T-cell (primary cell): ENCODE measurements at regions not wholly inside any gene's neighbourhood (a gene's known extent, or its start where the extent isn't known, plus 50 kb on each side); places are given as distances from the start of the nearest gene placed in this dataset.

Source experiments
- ATAC-seq, 4 experiments: fragments of 200-7000 bp in 3 of 4; fragments of 150-1000 bp in 1 of 4; cut with Tn5 transposase; replicated peaks in 1 of 4; 1 replicate in 3 of 4; 2 replicates in 1 of 4; pipeline ENCODE4 v1.10.0; 2021; ENCODE audit warnings: moderate library complexity in 3 of 4, mild to moderate bottlenecking in 2 of 4, moderate number of reproducible peaks in 1 of 4
- CTCF ChIA-PET, 2 donors: fragments of 300-600 bp; sonication (Branson Sonifier 250); formaldehyde crosslinking; loops; one replicate each; lab custom pipeline; 2022; ENCODE audit warnings: antibody characterized with exemption in 2 of 2; lab: Charles Lee
- POLR2A ChIA-PET, 2 donors: fragments of 300-600 bp; sonication (Branson Sonifier 250); formaldehyde crosslinking; loops; one replicate each; lab custom pipeline; 2022; ENCODE audit warnings: antibody characterized with exemption in 2 of 2; lab: Charles Lee
- DNase-seq, 35 experiments: peaks; one replicate each; pipeline versions ENCODE4 v3.0.0 to v3.0.0-alpha.2; 2013 to 2023
- H3K27ac ChIP-seq: one replicate; pipeline ENCODE4 v1.5.1; 2013; ENCODE audit warnings: low read length
- H3K27me3 ChIP-seq, 2 experiments: replicated peaks in 1 of 2; 1 replicate in 1 of 2; 2 replicates in 1 of 2; pipeline versions ENCODE4 v1.6.1 to v1.7.0; 2013; ENCODE audit warnings: low read length in 1 of 2, mixed read lengths in 1 of 2; ENCODE audit not compliant: control insufficient read depth in 2 of 2, insufficient read depth in 2 of 2; ENCODE audit errors: extremely low read depth in 1 of 2
- H3K36me3 ChIP-seq, 2 donors: 1 replicate in 1 of 2; 2 replicates in 1 of 2; pipeline versions ENCODE4 v1.6.1 to v1.7.0; 2013; ENCODE audit warnings: low read length in 1 of 2; ENCODE audit not compliant: control insufficient read depth in 2 of 2, insufficient read depth in 1 of 2; ENCODE audit errors: extremely low read depth in 1 of 2
- H3K4me1 ChIP-seq, 2 experiments: 1 replicate in 1 of 2; 2 replicates in 1 of 2; pipeline versions ENCODE4 v1.6.1 to v1.7.0; 2013; ENCODE audit warnings: low read length in 2 of 2, mixed read lengths in 1 of 2; ENCODE audit not compliant: insufficient read depth in 2 of 2, control insufficient read depth in 1 of 2; ENCODE audit errors: extremely low read depth in 1 of 2
- H3K4me3 ChIP-seq, 2 donors: 1 replicate in 1 of 2; 2 replicates in 1 of 2; pipeline versions ENCODE4 v1.5.1 to v1.7.0; 2013; ENCODE audit warnings: mild to moderate bottlenecking in 2 of 2, low read length in 1 of 2, moderate library complexity in 1 of 2; ENCODE audit not compliant: control insufficient read depth in 1 of 2; ENCODE audit errors: extremely low read depth in 1 of 2
- H3K9me3 ChIP-seq: 2 replicates; pipeline ENCODE4 v1.7.0; 2013
- H3K27ac Mint-ChIP-seq, 2 donors: one replicate each; pipeline ENCODE4 v1.8.0; 2020 to 2021; ENCODE audit warnings: mild to moderate bottlenecking in 2 of 2, mixed read lengths in 2 of 2
- H3K27me3 Mint-ChIP-seq, 2 donors: one replicate each; pipeline ENCODE4 v1.8.0; 2021 to 2022; ENCODE audit warnings: mixed read lengths in 2 of 2
- H3K36me3 Mint-ChIP-seq: one replicate; pipeline ENCODE4 v1.8.0; 2021; ENCODE audit warnings: mixed read lengths
- H3K4me1 Mint-ChIP-seq, 3 donors: one replicate each; pipeline ENCODE4 v1.8.0; 2020 to 2022; ENCODE audit warnings: mixed read lengths in 3 of 3, mild to moderate bottlenecking in 1 of 3
- H3K4me3 Mint-ChIP-seq, 3 donors: one replicate each; pipeline ENCODE4 v1.8.0; 2020 to 2022; ENCODE audit warnings: mild to moderate bottlenecking in 3 of 3, mixed read lengths in 3 of 3, moderate library complexity in 3 of 3
- H3K9me3 Mint-ChIP-seq, 3 donors: one replicate each; pipeline ENCODE4 v1.8.0; 2020 to 2022; ENCODE audit warnings: mixed read lengths in 3 of 3
- WGBS: methylation state at CpG from one replicate; pipeline ENCODE4 v1.1.5; 2013; ENCODE audit warnings: missing lambda C conversion rate; ENCODE audit not compliant: insufficient coverage; 5-methylcytosine and 5-hydroxymethylcytosine counted together

DNA sequence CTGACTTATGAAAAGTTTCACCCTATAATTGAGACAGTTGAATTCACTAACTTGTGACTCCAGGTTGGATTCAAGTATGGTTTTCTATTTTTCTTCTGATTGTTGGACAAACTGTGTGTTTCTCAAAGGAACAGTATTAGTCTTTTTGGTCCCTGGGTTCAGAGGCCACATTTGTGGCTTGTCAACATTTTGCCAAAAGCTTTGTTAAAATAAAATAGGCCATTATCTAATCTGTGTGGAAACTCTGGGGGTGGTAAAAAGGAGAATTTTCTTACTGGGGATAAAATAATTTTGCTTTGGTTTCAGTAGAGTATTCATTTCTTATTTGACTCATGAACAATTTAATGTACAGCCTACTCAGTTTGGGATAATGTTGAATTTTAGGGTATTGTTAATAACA lies 166.3 kb downstream of the TMEM167A start:
- ChIA-PET CTCF (no interaction called here), POLR2A (no interaction called here)
- Histone ChIP-seq H3K4me3 (no peak overlapping the region), H3K9me3 (no peaks in the 10 kb centered on the region), H3K27me3 (peaks cover 0 to 5% of the 10 kb centered on the region in 2 experiments), H3K27ac (no peak overlapping the region), H3K4me1 (peaks cover 0 to 4% of the 10 kb centered on the region in 2 experiments), H3K36me3 (no peaks in the 10 kb centered on the region)
- H3K4me1 Mint-ChIP-seq, result no peaks in the 10 kb centered on the region
- peaks cover 10% of the 10 kb centered on the region in 3 donors for H3K9me3 Mint-ChIP-seq
- H3K4me3 Mint-ChIP-seq, result no peak overlapping the region
- H3K36me3 Mint-ChIP-seq, result no peaks in the 10 kb centered on the region
- ATAC-seq (no peak), DNase-seq (no peak)
- peaks cover 12% of the 10 kb centered on the region in 2 donors for H3K27me3 Mint-ChIP-seq
- H3K27ac Mint-ChIP-seq, result no peak overlapping the region

- no peak overlapping the region for H3K27ac Mint-ChIP-seq
- H3K4me1 ChIP-seq, result peaks cover 0 to 4% of the 10 kb centered on the region in 2 experiments
- no peaks in the 10 kb centered on the region for H3K36me3 ChIP-seq
- H3K27me3 ChIP-seq, result peaks cover 0 to 5% of the 10 kb centered on the region in 2 experiments
- no peaks in the 10 kb centered on the region for H3K9me3 ChIP-seq
- H3K36me3 Mint-ChIP-seq, result no peaks in the 10 kb centered on the region
- no peaks in the 10 kb centered on the region for H3K4me1 Mint-ChIP-seq
- peaks cover 6% of the 10 kb centered on the region in 3 donors for H3K9me3 Mint-ChIP-seq
- H3K4me3 ChIP-seq, result no peak overlapping the region
- H3K27me3 Mint-ChIP-seq, result peaks cover 12% of the 10 kb centered on the region in 2 donors
- ChIA-PET CTCF (no interaction called here), POLR2A (no interaction called here)
- no peak for ATAC-seq
- no peak overlapping the region for H3K4me3 Mint-ChIP-seq
- no CpG with 5 or more reads among the region's 2 CpGs for WGBS
- DNase-seq, result no peak
- H3K27ac ChIP-seq, result no peak overlapping the region
Measured at GRCh38 chr5:82910491-82910890, 166.7 kb downstream of the TMEM167A start.

- Histone ChIP-seq H3K9me3 (no peaks in the 10 kb centered on the region), H3K36me3 (no peaks in the 10 kb centered on the region), H3K27ac (no peak overlapping the region), H3K27me3 (peaks cover 0 to 5% of the 10 kb centered on the region in 2 experiments), H3K4me3 (no peak overlapping the region), H3K4me1 (peaks cover 0 to 4% of the 10 kb centered on the region in 2 experiments)
- Mint-ChIP-seq H3K4me1 (no peaks in the 10 kb centered on the region), H3K9me3 (no peaks in the 10 kb centered on the region), H3K27ac (no peak overlapping the region), H3K4me3 (no peak overlapping the region), H3K36me3 (no peaks in the 10 kb centered on the region), H3K27me3 (peaks cover 12% of the 10 kb centered on the region in 2 donors)
- DNase-seq, result no peak
- 31% methylated on average over 5 of the region's 7 CpGs for WGBS
- ChIA-PET CTCF (no interaction called here), POLR2A (no interaction called here)
- ATAC-seq, result no peak
Measured at GRCh38 chr5:82909771-82910170, 167.4 kb downstream of the TMEM167A start.

DNA sequence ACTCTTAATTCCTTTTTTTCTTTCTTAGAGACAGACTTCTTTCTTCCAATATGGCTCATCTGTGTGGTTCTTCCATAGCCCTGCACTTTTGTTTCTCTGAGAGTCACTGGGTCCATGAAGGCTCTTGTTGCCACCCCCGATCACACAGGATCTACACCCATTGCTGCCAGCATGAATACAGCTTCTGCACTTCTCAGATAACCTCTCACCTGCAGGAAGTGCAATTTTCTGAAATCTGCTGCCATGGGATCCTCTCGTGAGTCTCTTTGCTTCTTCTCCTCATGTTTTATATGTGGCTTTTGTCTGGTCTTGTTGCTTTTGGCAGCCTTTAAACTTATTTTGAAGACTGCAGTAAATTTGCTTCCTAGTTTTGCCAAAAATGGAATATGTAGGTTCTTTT lies 171.2 kb downstream of the TMEM167A start:
- Mint-ChIP-seq H3K9me3 (peaks cover 6 to 25% (median 10%) of the 10 kb centered on the region in 3 donors), H3K27ac (no peak overlapping the region), H3K4me1 (no peaks in the 10 kb centered on the region), H3K27me3 (peaks cover 0 to 6% of the 10 kb centered on the region in 2 donors), H3K4me3 (no peak overlapping the region), H3K36me3 (no peaks in the 10 kb centered on the region)
- H3K27ac ChIP-seq, result no peak overlapping the region
- H3K27me3 ChIP-seq, result no peaks in the 10 kb centered on the region
- H3K9me3 ChIP-seq, result no peaks in the 10 kb centered on the region
- 20% methylated on average over 1 of the region's 2 CpGs for WGBS
- ChIA-PET POLR2A (no interaction called here), CTCF (no interaction called here)
- no peak overlapping the region for H3K4me3 ChIP-seq
- no peak for ATAC-seq
- no peaks in the 10 kb centered on the region for H3K4me1 ChIP-seq
- no peak for DNase-seq
- no peaks in the 10 kb centered on the region for H3K36me3 ChIP-seq

DNA sequence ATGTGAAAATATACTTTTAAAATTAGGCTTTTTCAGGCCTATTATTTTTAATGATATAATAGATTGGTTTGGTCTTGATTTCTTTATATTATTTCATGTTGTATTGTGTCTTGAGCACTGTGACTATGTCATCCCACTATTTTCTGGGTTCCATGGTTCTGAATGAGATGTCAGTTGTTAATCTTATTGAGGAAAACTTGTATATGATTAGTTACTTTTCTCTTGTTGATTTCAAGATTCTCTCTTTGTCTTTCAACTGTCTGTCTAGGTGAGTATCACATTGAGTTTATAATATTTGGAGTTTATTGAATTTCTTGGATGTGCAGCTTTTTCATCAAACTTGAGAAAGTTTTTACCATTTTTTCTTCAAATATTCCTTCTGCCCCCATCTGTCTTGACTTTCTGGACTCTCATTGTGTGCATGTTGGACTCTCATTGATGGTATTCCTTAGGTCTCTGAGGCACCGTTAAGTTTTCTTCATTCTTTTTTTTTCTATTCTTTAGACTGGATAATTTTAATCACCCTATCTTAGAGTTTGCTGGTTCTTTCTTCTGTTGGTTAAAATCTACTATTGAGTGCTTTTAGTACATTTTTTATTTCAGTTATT lies 175.8 kb downstream of the TMEM167A start:
- no peaks in the 10 kb centered on the region for H3K36me3 Mint-ChIP-seq
- no peak overlapping the region for H3K27ac Mint-ChIP-seq
- WGBS, result no CpG with 5 or more reads among the region's 1 CpG
- POLR2A ChIA-PET, result no interaction called here
- Histone ChIP-seq H3K9me3 (peaks cover 3% of the 10 kb centered on the region), H3K4me1 (no peaks in the 10 kb centered on the region), H3K36me3 (no peaks in the 10 kb centered on the region), H3K27ac (no peak overlapping the region), H3K27me3 (no peaks in the 10 kb centered on the region), H3K4me3 (no peak overlapping the region)
- DNase-seq (no peak), ATAC-seq (no peak)
- CTCF ChIA-PET, result no interaction called here
- H3K4me3 Mint-ChIP-seq, result no peak overlapping the region
- no peaks in the 10 kb centered on the region for H3K4me1 Mint-ChIP-seq
- H3K9me3 Mint-ChIP-seq, result peaks cover 10 to 37% (median 14%) of the 10 kb centered on the region in 3 donors
- no peaks in the 10 kb centered on the region for H3K27me3 Mint-ChIP-seq

GRCh38 chr5:82894716-82895115 lies 182.5 kb downstream of the TMEM167A start:
- ChIA-PET CTCF (no interaction called here), POLR2A (interaction anchor here in 1 of 2 donors (0.7 kb wide), 1 partner anchor 659 kb away, joined by 3 read pairs; no protein-coding TSS in a partner anchor)
- H3K27me3 Mint-ChIP-seq, result no peaks in the 10 kb centered on the region
- DNase-seq (no peak), ATAC-seq (no peak)
- H3K9me3 Mint-ChIP-seq, result peaks cover 2 to 6% (median 4%) of the 10 kb centered on the region in 3 donors
- no peaks in the 10 kb centered on the region for H3K36me3 Mint-ChIP-seq
- no peak overlapping the region for H3K27ac Mint-ChIP-seq
- H3K4me1 ChIP-seq, result no peaks in the 10 kb centered on the region
- H3K4me3 Mint-ChIP-seq, result no peak overlapping the region
- H3K27me3 ChIP-seq, result no peaks in the 10 kb centered on the region
- WGBS, result 50% methylated on average over 2 of the region's 3 CpGs
- H3K36me3 ChIP-seq, result no peaks in the 10 kb centered on the region
- H3K4me3 ChIP-seq, result no peak overlapping the region
- no peak overlapping the region for H3K27ac ChIP-seq
- peaks cover 3% of the 10 kb centered on the region for H3K9me3 ChIP-seq
- no peaks in the 10 kb centered on the region for H3K4me1 Mint-ChIP-seq

GRCh38 chr5:82889088-82889487 lies 188.1 kb downstream of the TMEM167A start:
- H3K9me3 ChIP-seq, result no peaks in the 10 kb centered on the region
- H3K4me1 ChIP-seq, result no peaks in the 10 kb centered on the region
- no peaks in the 10 kb centered on the region for H3K36me3 ChIP-seq
- Mint-ChIP-seq H3K4me3 (no peak overlapping the region), H3K4me1 (no peaks in the 10 kb centered on the region), H3K27me3 (peaks cover 4 to 5% of the 10 kb centered on the region in 2 donors), H3K27ac (no peak overlapping the region), H3K9me3 (no peaks in the 10 kb centered on the region), H3K36me3 (no peaks in the 10 kb centered on the region)
- H3K4me3 ChIP-seq, result no peak overlapping the region
- no peak overlapping the region for H3K27ac ChIP-seq
- H3K27me3 ChIP-seq, result no peaks in the 10 kb centered on the region
- POLR2A ChIA-PET, result no interaction called here
- ATAC-seq, result no peak
- WGBS, result no CpG with 5 or more reads among the region's 1 CpG
- CTCF ChIA-PET, result no interaction called here
- no peak for DNase-seq
